GM12878 (cell line): ENCODE measurements at regions not wholly inside any gene's neighbourhood (a gene's known extent, or its start where the extent isn't known, plus 50 kb on each side); places are given as distances from the start of the nearest gene placed in this dataset.

Experiments
- JUND ChIP-seq: IDR thresholded peaks from 2 replicates; pipeline ENCODE4 v1.6.1; 2012; ENCODE audit warnings: low read depth, mild to moderate bottlenecking, low read length, improper control_type of control experiment, moderate library complexity
- KAT2A ChIP-seq: conservative IDR thresholded peaks from 2 replicates; pipeline ENCODE4 v1.6.1; 2011; ENCODE audit warnings: low read depth, low read length; ENCODE audit not compliant: control insufficient read depth
- RAD51 ChIP-seq: fragments of 450-650 bp; IDR thresholded peaks from 2 replicates; pipeline ENCODE4 v1.6.1; 2016; ENCODE audit warnings: moderate library complexity, mild to moderate bottlenecking, inconsistent platforms
- SIN3A ChIP-seq: IDR thresholded peaks from 2 replicates; pipeline ENCODE4 v1.6.1; 2012; ENCODE audit warnings: low read depth, low read length, improper control_type of control experiment
- SREBF1 ChIP-seq: IDR thresholded peaks from 2 replicates; pipeline ENCODE4 v1.6.1; 2012; ENCODE audit warnings: mild to moderate bottlenecking, low read length
- SUZ12 ChIP-seq: fragments of 200-600 bp; sonication (generic); IDR thresholded peaks from one replicate; pipeline ENCODE4 v1.6.1; 2018; ENCODE audit warnings: antibody characterized with exemption, mild to moderate bottlenecking; ENCODE audit not compliant: unreplicated experiment
- TAF1 ChIP-seq: IDR thresholded peaks from 2 replicates; pipeline ENCODE4 v1.6.1; 2011; ENCODE audit warnings: mild to moderate bottlenecking, low read depth, low read length, borderline replicate concordance
- TF ChIP-seq, protein P1 (sequence below), 3 experiments: IDR thresholded peaks in 2 of 3; conservative IDR thresholded peaks in 1 of 3; 2 replicates each; pipeline ENCODE4 v1.5.1; 2011; ENCODE audit warnings: low read depth in 3 of 3, low read length in 3 of 3, mild to moderate bottlenecking in 3 of 3, control low read depth in 2 of 3, moderate library complexity in 2 of 3, inconsistent platforms in 1 of 3, mixed read lengths in 1 of 3; ENCODE audit not compliant: control insufficient read depth in 2 of 3, insufficient read depth in 1 of 3; ENCODE audit errors: extremely low read depth in 1 of 3

DNA sequence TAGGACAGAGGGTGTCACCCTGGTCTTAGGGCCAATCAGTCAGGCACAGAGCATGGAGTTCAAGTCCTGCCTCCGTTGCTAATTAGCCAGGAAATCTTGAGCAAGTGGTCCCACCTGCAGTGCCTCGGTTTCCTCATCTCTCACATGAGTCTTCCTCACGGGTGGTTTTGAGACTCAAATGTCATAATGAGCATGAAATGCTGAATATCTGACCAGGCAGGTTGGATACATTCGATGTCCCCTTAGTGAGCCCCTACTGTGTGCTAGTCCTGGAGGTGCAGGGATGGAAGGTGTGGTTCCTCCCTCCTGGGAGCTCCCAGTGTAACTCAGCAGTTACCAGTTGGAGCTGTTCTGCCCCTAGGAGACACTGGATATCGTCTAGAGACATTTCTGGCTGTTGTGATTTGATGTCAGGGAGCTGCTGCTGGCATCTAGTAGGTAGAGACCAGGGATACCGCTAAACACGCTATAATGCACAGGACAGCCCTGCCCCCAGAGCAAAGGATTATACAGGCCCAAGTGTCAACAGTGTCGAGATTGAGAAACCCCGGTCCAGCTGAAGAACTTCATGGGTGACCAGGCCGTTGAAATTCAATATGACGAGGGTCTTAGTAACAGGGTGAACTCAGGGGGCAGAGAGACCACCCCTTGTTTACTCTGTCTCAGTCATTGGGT, 118.5 kb upstream of the TWIST2 start:
- TF ChIP-seq SUZ12 = no peak
- TF ChIP-seq TAF1 = no peak
- TF ChIP-seq, protein P1, sequence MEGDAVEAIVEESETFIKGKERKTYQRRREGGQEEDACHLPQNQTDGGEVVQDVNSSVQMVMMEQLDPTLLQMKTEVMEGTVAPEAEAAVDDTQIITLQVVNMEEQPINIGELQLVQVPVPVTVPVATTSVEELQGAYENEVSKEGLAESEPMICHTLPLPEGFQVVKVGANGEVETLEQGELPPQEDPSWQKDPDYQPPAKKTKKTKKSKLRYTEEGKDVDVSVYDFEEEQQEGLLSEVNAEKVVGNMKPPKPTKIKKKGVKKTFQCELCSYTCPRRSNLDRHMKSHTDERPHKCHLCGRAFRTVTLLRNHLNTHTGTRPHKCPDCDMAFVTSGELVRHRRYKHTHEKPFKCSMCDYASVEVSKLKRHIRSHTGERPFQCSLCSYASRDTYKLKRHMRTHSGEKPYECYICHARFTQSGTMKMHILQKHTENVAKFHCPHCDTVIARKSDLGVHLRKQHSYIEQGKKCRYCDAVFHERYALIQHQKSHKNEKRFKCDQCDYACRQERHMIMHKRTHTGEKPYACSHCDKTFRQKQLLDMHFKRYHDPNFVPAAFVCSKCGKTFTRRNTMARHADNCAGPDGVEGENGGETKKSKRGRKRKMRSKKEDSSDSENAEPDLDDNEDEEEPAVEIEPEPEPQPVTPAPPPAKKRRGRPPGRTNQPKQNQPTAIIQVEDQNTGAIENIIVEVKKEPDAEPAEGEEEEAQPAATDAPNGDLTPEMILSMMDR (IDR thresholded peaks at IDR 0.05 in 2 of 3, conservative IDR thresholded peaks at IDR 0.05 in 1 of 3; ENCODE audit: control insufficient read depth in 2 of 3, extremely low read depth in 1 of 3, insufficient read depth in 1 of 3, low read depth in 3 of 3, low read length in 3 of 3) = no peak
- no peak for TF ChIP-seq RAD51
- no peak for TF ChIP-seq JUND
- no peak for TF ChIP-seq SIN3A
- no peak for TF ChIP-seq SREBF1
- no peak for TF ChIP-seq KAT2A
